ENCODE measurements at regions not wholly inside any gene's neighbourhood (a gene's known extent, or its start where the extent isn't known, plus 50 kb on each side); places are given as distances from the start of the nearest gene placed in this dataset.

GRCh38 chr5:173557123-173557903 lies 59.1 kb downstream of the BOD1 start:
- Mint-ChIP-seq H3K9me3 (peaks cover 10% of the 10 kb centered on the region), H3K27ac (ENCODE audit: unreplicated experiment) (no peak overlapping the region), H3K27me3 (ENCODE audit: low read depth) (peaks cover 8% of the 10 kb centered on the region), H3K36me3 (ENCODE audit: low read depth) (peaks cover 4% of the 10 kb centered on the region), H3K4me1 (peaks cover 4% of the 10 kb centered on the region), H3K4me3 (no peak overlapping the region)
- TF ChIP-seq CTCF (conservative IDR thresholded peaks at IDR 0.05) = no peak
- no peak for DNase-seq (ENCODE audit: low read depth, low spot score)

GRCh38 chr5:173556142-173557028 lies 60.1 kb downstream of the BOD1 start:
- Mint-ChIP-seq H3K4me3 (no peak overlapping the region), H3K4me1 (peaks cover 4% of the 10 kb centered on the region), H3K27me3 (ENCODE audit: low read depth) (peaks cover 6% of the 10 kb centered on the region), H3K27ac (ENCODE audit: unreplicated experiment) (no peak overlapping the region), H3K9me3 (peaks cover 7% of the 10 kb centered on the region), H3K36me3 (ENCODE audit: low read depth) (peaks cover 4% of the 10 kb centered on the region)
- TF ChIP-seq CTCF (conservative IDR thresholded peaks at IDR 0.05) = no peak
- no peak for DNase-seq (ENCODE audit: low read depth, low spot score)

GRCh38 chr5:173554989-173555705 lies 61.3 kb downstream of the BOD1 start:
- H3K27ac Mint-ChIP-seq (ENCODE audit: unreplicated experiment) = no peak overlapping the region
- no peaks in the 10 kb centered on the region for H3K36me3 Mint-ChIP-seq (ENCODE audit: low read depth)
- H3K27me3 Mint-ChIP-seq (ENCODE audit: low read depth) = peaks cover 6% of the 10 kb centered on the region
- H3K4me3 Mint-ChIP-seq = no peak overlapping the region
- peaks cover 4% of the 10 kb centered on the region for H3K4me1 Mint-ChIP-seq
- no peak for DNase-seq (ENCODE audit: low read depth, low spot score)
- TF ChIP-seq CTCF (conservative IDR thresholded peaks at IDR 0.05) = no peak
- H3K9me3 Mint-ChIP-seq = peaks cover 2% of the 10 kb centered on the region

- no peak for DNase-seq (ENCODE audit: low read depth, low spot score)
- TF ChIP-seq CTCF (conservative IDR thresholded peaks at IDR 0.05) = no peak
- Mint-ChIP-seq H3K4me1 (peaks cover 4% of the 10 kb centered on the region), H3K27ac (ENCODE audit: unreplicated experiment) (no peak overlapping the region), H3K36me3 (ENCODE audit: low read depth) (no peaks in the 10 kb centered on the region), H3K9me3 (no peaks in the 10 kb centered on the region), H3K27me3 (ENCODE audit: low read depth) (peaks cover 6% of the 10 kb centered on the region), H3K4me3 (no peak overlapping the region)
Measured at GRCh38 chr5:173554038-173554955, 62.2 kb downstream of the BOD1 start.
